ENCODE measurements at regions not wholly inside any gene's neighbourhood (a gene's known extent, or its start where the extent isn't known, plus 50 kb on each side); places are given as distances from the start of the nearest gene placed in this dataset.

DNA sequence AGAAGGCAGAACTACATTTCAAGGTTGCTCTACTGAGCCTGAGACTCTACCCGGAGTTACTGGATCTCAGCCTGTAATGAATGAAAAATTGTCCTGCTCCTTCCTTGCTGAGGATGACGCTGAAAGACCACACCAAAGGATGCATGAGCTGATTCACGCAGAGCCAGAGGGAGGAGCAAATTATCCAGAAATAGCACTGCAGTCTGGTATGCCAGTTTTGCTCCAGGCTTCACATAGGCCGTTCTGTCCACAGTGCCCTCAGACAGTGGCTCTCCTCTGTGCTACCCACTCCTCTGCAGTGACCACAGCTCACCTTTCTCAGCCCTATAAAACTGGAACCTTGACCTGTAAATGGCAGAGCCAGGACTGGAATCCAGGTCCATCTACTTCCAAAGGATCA, 79.3 kb upstream of the GALNT18 start:
- no peak for TF ChIP-seq POLR2A (IDR thresholded peaks at IDR 0.05)
- TF ChIP-seq, protein P1, sequence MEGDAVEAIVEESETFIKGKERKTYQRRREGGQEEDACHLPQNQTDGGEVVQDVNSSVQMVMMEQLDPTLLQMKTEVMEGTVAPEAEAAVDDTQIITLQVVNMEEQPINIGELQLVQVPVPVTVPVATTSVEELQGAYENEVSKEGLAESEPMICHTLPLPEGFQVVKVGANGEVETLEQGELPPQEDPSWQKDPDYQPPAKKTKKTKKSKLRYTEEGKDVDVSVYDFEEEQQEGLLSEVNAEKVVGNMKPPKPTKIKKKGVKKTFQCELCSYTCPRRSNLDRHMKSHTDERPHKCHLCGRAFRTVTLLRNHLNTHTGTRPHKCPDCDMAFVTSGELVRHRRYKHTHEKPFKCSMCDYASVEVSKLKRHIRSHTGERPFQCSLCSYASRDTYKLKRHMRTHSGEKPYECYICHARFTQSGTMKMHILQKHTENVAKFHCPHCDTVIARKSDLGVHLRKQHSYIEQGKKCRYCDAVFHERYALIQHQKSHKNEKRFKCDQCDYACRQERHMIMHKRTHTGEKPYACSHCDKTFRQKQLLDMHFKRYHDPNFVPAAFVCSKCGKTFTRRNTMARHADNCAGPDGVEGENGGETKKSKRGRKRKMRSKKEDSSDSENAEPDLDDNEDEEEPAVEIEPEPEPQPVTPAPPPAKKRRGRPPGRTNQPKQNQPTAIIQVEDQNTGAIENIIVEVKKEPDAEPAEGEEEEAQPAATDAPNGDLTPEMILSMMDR (IDR thresholded peaks at IDR 0.05), result peak in 4 of 12 donors; percentile 4 to 21 (median 16)
